ENCODE measurements at regions not wholly inside any gene's neighbourhood (a gene's known extent, or its start where the extent isn't known, plus 50 kb on each side); places are given as distances from the start of the nearest gene placed in this dataset.

GRCh38 chr6:14953836-14954235 is 292.0 kb upstream of the JARID2 start:
- TF ChIP-seq CREB5 (CRISPR knock-in tag; IDR thresholded peaks at IDR 0.05; ENCODE audit: low read depth) (no peak), CSDC2 (CRISPR knock-in tag; IDR thresholded peaks at IDR 0.05) (no peak), ARNTL (CRISPR knock-in tag; IDR thresholded peaks at IDR 0.05; ENCODE audit: borderline replicate concordance, low read depth) (no peak), PATZ1 (CRISPR knock-in tag; IDR thresholded peaks at IDR 0.05; ENCODE audit: borderline replicate concordance) (no peak), ZFP3 (CRISPR knock-in tag; IDR thresholded peaks at IDR 0.05) (no peak), GLIS3 (CRISPR knock-in tag; IDR thresholded peaks at IDR 0.05) (no peak), TOX (CRISPR knock-in tag; IDR thresholded peaks at IDR 0.05; ENCODE audit: borderline replicate concordance) (no peak), PPARA (CRISPR knock-in tag; IDR thresholded peaks at IDR 0.05; ENCODE audit: borderline replicate concordance) (no peak), ISL1 (CRISPR knock-in tag; IDR thresholded peaks at IDR 0.05) (no peak), ZFP30 (CRISPR knock-in tag; IDR thresholded peaks at IDR 0.05) (no peak)
